Hematopoietic multipotent progenitor cell treated with erythropoietin and hydrocortisone succinate and interleukin-3 and kit ligand, for 4 days (in vitro differentiated cells): ENCODE measurements at regions not wholly inside any gene's neighbourhood (a gene's known extent, or its start where the extent isn't known, plus 50 kb on each side); places are given as distances from the start of the nearest gene placed in this dataset.
"Not testable (repeated sequence)": the region's sequence is repeated elsewhere in the genome, so short reads cannot be mapped to it uniquely, and the experiment has no call there.

ENCODE experiments used
- DNase-seq: peaks from one replicate; pipeline ENCODE4 v3.0.0-alpha.2; 2015

- peak; percentile 3 for DNase-seq
Measured at GRCh38 chr13:71067165-71067815, 799.7 kb downstream of the DACH1 start.

DNA sequence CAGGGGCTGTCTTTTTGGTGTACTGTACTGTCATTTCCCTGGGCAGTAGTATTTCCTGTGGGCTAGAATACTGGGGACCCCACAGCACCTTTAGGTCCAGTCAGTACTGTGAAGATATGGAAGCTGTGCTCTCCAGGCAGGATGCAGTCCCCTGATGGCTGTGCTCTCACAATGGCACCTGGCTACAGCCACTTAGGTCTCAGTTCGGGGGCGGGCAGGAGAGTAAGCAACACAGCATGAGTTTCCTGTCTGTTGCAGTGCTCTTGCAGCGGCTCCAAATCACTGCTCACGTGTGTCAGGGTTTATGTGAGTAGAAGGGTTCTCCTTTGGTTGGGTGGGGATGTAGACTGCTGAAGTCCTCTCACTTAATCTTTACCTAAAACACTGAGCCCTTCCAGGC is 810.4 kb downstream of the DACH1 start:
- no peak for DNase-seq

GRCh38 chr13:71055644-71056043 is 811.4 kb downstream of the DACH1 start:
- DNase-seq, result no peak

GRCh38 chr13:71055047-71055446 is 812.0 kb downstream of the DACH1 start:
- no peak for DNase-seq

DNA sequence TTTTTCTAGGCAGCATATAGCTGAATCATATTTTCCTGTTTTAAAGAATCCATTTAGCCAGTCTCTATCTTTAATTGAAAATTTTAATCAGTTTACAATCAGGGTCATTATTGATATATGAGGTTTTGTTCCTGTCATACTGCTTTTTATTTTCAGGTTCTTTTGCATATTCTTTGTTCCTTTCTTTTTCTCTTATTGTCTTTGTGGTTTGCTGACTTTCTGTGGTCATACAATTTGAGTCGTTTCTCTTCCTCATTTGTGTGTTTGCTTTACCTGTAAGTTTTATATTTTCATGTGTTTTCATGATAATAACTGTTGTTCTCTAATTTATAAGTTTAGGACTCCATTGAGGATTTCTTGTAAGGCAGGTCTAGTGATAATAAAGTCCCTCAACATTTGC is 812.6 kb downstream of the DACH1 start:
- DNase-seq, result no peak

DNA sequence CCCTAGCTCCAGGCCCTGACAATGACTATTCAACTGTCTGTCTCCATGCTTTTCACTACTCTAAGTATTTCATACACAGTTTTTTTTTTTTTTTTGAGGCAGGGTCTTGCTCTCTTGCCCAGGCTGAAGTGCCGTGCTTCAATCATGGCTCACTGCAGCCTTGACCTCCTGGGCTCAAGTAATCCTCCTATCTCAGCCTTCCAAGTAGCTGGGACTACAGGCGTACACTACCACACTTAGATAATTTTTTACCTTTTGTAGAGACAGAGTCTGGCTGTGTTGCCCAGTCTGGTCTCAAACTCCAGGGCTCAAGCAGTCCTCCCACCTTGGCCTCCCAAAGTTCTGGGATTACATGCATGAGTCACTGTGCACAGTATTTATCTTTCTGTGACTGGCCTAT is 815.4 kb downstream of the DACH1 start:
- DNase-seq, result no peak

- no peak for DNase-seq
Measured at GRCh38 chr13:71046360-71047079, 820.5 kb downstream of the DACH1 start.

GRCh38 chr13:71045101-71045500 is 821.9 kb downstream of the DACH1 start:
- DNase-seq, result no peak

GRCh38 chr13:71039440-71039839 is 827.6 kb downstream of the DACH1 start:
- DNase-seq, result no peak

DNA sequence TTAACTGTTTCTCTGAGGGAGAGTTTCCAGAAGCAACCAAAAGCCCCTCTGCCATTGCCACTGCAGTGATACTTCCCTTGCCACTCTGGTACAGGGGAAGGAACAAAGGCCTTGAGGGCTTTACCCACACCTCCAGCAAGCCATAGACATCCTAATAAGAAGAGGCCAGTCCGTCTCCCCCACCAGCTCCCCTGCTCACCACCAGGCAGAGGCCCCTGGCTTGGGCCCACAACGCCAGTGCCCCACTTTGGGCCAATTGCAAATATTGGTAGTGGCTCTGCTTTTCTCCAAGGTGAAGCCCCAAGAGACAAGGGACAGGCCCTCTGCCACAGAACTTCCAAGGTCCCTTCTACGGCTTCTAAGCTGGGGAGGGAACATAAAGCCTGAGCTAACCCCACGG is 833.0 kb downstream of the DACH1 start:
- DNase-seq, result no peak

GRCh38 chr13:71033026-71033425 is 834.0 kb downstream of the DACH1 start:
- DNase-seq, result no peak

DNA sequence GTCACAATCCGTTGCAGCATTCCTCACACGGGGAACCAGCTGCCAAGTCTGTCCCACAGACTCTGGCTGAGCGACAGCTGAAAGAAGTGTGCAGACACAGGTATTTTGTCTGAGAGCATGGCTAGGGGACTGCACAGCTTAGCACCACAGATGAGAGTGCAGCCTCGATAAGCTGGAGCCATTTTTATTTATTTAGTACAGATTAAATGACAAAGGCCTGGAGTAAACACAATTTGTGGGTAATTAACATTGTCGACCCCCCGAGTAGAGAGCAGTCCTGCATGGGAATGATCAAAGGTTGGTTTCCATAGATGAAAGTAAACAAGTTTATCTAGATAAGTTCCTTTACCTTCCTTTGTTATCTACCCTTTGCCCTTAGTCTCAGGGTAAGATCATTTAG is 836.2 kb downstream of the DACH1 start:
- no peak for DNase-seq

DNA sequence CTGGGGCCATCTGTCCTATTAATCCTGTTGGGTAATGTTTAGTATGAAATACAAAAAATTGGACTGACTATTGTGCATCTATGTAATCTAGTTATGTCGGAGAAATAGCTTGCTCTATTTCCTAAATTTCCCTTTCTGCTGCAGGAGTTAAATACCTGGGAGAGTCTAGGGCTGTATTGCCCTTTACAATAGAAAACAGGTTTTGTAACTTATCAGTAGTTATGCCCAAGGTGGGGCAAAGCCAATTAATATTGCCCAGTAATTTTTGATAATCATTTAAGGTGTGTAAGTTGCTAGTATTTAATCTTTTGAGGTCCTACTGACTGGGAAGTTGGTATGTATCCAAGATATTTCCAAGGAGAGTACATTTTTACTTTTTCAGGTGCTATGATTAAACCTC is 838.1 kb downstream of the DACH1 start:
- no peak for DNase-seq

GRCh38 chr13:71021825-71022422 is 845.1 kb downstream of the DACH1 start:
- DNase-seq, result no peak

DNA sequence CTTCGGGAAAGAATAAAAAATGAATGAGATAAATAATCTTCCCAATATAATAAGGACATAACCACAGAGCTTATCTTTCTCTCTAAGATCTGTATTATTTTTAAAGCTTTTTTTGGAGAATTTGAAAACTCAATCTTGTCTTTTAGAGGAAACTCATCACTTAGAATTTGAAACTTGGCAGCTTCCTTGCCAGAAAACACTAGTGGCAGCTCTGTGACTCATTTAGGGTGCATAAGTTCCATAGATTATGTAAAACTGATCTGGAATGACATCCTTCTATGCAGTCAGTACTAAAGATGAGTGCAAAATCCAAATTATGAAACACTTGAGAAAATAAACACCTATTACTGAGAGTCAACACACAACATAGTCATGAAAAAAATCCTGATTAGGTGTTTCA is 848.0 kb downstream of the DACH1 start:
- DNase-seq, result no peak

DNA sequence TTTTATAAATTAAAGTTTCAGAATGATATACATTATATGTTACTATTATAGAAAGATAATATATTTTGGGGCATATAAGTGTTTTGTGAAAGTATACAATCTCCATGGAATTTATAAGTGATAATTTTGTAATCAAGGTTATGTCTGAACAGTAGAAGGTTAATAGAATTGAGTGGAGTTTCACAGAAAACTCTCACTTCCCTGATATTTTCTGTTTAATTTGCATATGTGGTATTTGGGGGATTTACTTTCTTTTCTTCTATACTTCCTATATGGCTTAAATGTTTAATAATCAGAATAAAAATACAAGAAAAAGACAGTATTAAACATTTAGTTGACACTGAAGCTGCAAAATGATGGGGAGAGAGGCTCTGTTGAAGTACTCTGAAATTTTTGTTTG is 848.5 kb downstream of the DACH1 start:
- no peak for DNase-seq

- no peak for DNase-seq
Measured at GRCh38 chr13:71017607-71018006, 849.4 kb downstream of the DACH1 start.

DNA sequence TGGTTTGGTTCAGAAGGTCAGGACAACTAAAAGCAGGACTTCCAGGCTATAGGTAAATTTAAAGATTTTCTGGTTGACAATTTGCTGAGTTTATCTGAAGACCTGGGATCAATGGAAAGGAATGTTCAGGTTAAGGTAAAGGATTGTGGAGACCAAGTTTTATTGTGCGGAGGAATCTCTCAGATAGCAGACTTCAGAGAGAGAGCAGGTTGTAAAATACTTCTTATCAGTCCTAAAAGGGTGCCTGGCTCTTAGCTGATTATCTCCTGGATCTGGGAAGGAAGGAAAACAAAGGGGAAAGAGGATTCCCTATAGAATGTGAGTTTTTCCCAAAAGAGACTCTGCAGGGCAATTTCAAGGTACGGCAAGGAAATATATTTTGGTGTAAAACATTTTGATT is 851.5 kb downstream of the DACH1 start:
- DNase-seq, result no peak

DNA sequence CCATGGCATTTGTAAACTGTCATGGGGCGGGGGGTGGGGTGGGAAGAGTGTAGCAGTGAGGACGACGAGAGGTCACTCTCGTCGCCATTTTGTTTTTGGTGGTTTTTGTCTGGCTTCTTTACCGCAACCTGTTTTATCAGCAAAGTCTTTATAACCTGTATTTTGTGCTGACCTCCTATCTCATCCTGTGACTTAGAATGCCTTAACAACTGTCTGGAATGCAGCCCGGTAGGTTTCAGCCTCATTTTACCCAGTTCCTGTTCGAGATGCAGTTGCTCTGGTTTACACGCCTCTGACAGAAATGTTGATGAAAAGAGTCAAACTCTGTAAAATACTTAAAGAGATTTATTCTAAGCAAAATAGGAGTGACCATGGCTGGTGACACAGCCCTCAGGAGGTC is 852.0 kb downstream of the DACH1 start:
- DNase-seq, result no peak

DNA sequence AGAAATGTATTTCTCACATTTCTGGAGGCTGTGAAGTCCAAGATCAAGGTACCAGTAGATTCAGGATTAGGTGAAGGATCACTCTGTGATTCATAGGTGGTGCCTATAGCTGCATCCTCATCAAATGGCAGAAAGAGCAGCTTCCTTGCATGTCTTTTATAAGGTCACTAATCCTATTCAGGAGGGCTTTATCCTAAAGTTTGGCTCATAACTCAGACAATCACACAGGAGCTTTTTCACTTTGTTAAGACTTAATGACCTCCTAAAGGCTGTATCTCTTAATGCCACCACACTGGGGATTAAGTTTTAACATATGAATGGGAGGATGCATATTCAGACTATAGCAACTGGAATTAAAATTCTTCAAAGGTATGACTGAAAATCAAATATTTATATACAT is 861.1 kb downstream of the DACH1 start:
- DNase-seq, result no peak

GRCh38 chr13:70995338-70995737 is 871.7 kb downstream of the DACH1 start:
- DNase-seq, result peak; percentile 1

DNA sequence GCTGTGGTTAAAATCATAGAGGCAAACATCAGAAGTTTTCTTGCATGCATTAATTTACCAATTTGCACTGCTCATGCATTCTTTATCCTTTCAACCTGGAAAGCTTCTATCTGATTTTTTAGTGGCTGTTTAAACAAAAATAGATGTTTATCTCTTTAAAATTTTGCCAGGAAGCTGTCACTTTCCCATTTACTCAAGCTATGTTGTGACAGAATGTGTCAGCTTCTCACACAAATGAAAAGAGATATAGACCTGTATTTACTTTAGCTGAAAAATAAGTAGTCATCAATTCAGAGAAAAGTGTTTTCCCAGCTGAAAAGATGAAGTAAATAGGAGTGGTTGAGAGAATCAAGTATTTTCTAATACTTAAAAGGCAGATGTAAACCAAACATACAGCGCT is 872.8 kb downstream of the DACH1 start:
- no peak for DNase-seq

- DNase-seq, result no peak
Measured at GRCh38 chr13:70987043-70987442, 878.8 kb upstream of the KLHL1 start.

- DNase-seq, result no peak
Measured at GRCh38 chr13:70985371-70985770, 877.1 kb upstream of the KLHL1 start.

GRCh38 chr13:70981219-70981618 is 873.0 kb upstream of the KLHL1 start:
- DNase-seq, result not testable (repeated sequence)
